Activated CD4-positive, alpha-beta memory T cell treated with anti-CD3 and anti-CD28 coated beads, Interleukin-2, amount 10 ng/mL, durations not matched to agents 7 days and 5 days (primary cell): ENCODE measurements at regions not wholly inside any gene's neighbourhood (a gene's known extent, or its start where the extent isn't known, plus 50 kb on each side); places are given as distances from the start of the nearest gene placed in this dataset.
"Not testable (repeated sequence)": the region's sequence is repeated elsewhere in the genome, so short reads cannot be mapped to it uniquely, and the experiment has no call there.

Experiments used
- CTCF ChIA-PET: fragments of 350-600 bp; sonication (Branson Sonifier 250); formaldehyde crosslinking; loops from one replicate; lab custom pipeline; 2021; ENCODE audit warnings: antibody characterized with exemption, inconsistent platforms; lab: Charles Lee
- POLR2A ChIA-PET: fragments of 350-600 bp; sonication (Branson Sonifier 250); formaldehyde crosslinking; loops from one replicate; lab custom pipeline; 2021; ENCODE audit warnings: antibody characterized with exemption; lab: Charles Lee
- DNase-seq: peaks from one replicate; pipeline ENCODE4 v3.0.0-alpha.2; 2020
- H3K27ac Mint-ChIP-seq: one replicate; pipeline ENCODE4 v1.8.0; 2021; ENCODE audit warnings: mild to moderate bottlenecking, mixed read lengths
- H3K27me3 Mint-ChIP-seq: one replicate; pipeline ENCODE4 v1.8.0; 2021; ENCODE audit warnings: mixed read lengths
- H3K36me3 Mint-ChIP-seq: one replicate; pipeline ENCODE4 v1.8.0; 2021; ENCODE audit warnings: low read depth, mixed read lengths
- H3K4me1 Mint-ChIP-seq: one replicate; pipeline ENCODE4 v1.8.0; 2021; ENCODE audit warnings: mixed read lengths
- H3K4me3 Mint-ChIP-seq: one replicate; pipeline ENCODE4 v1.8.0; 2021; ENCODE audit warnings: mild to moderate bottlenecking, mixed read lengths
- H3K9me3 Mint-ChIP-seq: one replicate; pipeline ENCODE4 v1.8.0; 2021; ENCODE audit warnings: mixed read lengths

DNA sequence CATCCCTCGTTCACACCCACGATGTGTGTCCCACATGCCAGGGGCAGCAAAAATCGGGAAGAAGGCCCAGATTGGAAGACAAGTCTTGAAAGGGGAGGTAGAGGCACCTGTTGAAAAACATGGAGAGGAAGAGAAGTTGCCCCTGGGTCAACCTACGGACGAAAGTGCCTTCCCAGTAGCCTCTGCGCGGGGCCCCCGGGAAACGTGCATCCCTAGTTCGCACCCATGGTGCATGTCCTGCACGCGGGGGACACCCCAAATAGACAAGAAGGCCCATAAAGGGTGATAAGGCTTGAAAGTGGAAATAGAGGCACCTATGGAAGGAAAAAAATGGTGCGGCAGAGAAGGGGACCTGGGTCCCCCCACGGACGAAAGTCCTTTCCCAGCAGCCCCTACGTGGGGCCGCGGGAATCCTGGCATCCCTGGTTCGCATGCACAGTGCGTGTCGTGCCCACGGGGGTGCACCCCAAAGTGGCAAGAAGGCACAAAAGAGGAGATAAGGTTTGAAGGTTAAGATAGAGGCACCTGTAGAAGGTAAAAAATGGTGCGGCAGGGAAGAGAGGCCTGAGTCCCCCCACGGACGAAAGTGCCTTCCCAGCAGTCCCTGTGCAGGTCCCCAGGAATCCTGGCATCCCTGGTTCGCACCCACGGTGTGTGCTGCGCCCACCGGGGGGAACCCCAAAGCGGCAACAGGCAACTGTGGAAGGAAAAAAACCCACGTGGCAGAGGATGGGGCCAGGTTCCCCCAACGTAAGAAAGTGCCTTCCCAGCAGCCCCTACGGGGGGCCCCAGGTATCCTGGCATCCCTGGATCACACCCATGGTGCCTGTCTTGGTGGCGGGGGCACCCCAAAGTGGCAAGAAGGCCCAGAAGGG, 278.3 kb downstream of the ALG10 start:
- Mint-ChIP-seq H3K4me3 (no peak overlapping the region), H3K4me1 (no peaks in the 10 kb centered on the region), H3K27me3 (no peaks in the 10 kb centered on the region), H3K9me3 (peaks cover 67% of the 10 kb centered on the region), H3K36me3 (peaks cover 10% of the 10 kb centered on the region), H3K27ac (no peak overlapping the region)
- CTCF ChIA-PET, result no interaction called here
- no peak for DNase-seq
- POLR2A ChIA-PET, result no interaction called here

- H3K4me3 Mint-ChIP-seq, result no peak overlapping the region
- no peaks in the 10 kb centered on the region for H3K27me3 Mint-ChIP-seq
- no peaks in the 10 kb centered on the region for H3K4me1 Mint-ChIP-seq
- no peak overlapping the region for H3K27ac Mint-ChIP-seq
- ChIA-PET POLR2A (no interaction called here), CTCF (no interaction called here)
- peaks cover 64% of the 10 kb centered on the region for H3K9me3 Mint-ChIP-seq
- no peak for DNase-seq
- H3K36me3 Mint-ChIP-seq, result peaks cover 10% of the 10 kb centered on the region
Observed at GRCh38 chr12:34301251-34302130, 279.2 kb downstream of the ALG10 start.

DNA sequence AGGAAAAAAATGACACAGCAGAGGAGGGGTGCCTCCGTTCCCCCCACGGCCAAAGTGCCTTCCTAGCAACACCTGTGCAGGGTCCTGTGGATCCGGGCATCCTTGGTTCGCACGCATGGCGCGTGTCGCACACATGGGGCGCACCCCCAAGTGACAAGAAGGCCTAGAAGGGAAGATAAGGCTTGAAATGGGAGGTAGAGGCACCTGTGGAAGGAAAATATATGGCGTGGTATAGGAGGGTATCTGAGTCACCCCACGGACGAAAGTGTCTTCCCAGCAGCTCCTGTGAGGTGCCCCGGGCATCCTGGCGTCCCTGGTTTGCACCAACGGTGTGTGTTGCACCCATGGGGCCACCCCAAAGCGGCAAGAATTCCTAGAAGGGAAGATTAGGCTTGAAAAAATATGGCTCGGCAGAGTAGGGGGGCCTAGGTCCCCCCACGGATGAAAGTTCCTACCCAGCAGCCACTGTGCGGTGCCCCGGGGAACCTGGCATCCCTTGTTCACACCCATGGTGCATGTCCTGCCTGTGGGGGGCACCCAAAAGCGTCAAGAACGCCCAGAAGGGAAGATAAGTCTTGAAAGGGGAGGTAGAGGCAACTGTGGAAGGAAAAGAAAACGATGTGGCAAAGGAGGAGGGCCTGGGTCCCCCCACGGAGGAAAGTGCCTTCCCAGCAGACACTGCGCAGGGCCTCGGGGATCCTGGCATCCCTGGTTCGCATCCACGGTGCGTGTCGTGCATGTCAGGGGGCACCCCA, 280.0 kb downstream of the ALG10 start:
- Mint-ChIP-seq H3K4me3 (no peak overlapping the region), H3K36me3 (peaks cover 10% of the 10 kb centered on the region), H3K27me3 (no peaks in the 10 kb centered on the region), H3K4me1 (no peaks in the 10 kb centered on the region), H3K9me3 (peaks cover 69% of the 10 kb centered on the region), H3K27ac (no peak overlapping the region)
- ChIA-PET POLR2A (no interaction called here), CTCF (no interaction called here)
- DNase-seq, result no peak

DNA sequence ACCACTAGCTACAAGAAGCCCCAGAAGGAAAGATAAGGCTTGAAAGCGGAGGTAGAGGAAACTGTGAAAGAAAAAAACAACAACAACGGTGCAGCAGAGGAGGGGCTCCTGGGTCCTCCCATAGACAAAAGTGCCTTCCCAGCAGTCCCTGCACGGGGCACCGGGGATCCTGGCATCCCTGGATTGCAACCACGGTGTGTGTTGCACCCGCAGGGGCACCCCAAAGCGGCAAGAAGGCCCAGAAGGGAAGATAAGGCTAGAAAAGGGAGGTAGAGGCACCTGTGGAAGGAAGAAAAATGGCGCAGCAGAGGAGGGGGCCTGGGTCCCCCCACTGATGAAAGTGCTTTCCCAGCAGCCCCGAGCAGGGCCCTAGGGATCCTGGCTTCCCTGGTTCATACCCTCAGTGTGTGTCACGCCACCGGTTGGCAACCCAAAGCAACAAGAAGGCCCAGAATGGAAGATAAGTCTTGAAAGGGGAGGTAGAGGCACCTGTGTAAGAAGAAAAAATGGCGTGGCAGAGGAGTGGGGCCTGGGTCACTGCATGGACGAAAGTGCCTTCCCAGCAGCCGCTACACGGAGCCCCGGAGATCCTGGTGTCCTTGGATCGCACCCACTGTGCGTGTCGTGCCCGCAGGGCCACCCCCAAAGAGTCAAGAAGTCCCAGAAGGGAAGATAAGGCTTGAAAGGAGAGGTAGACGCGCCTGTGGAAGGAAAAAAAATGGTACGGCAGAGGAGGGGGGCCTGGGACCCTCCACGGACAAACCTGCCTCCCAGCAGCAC, 281.0 kb downstream of the ALG10 start:
- ChIA-PET CTCF (no interaction called here), POLR2A (no interaction called here)
- Mint-ChIP-seq H3K4me3 (no peak overlapping the region), H3K4me1 (no peaks in the 10 kb centered on the region), H3K36me3 (peaks cover 5% of the 10 kb centered on the region), H3K27me3 (no peaks in the 10 kb centered on the region), H3K27ac (no peak overlapping the region), H3K9me3 (peaks cover 72% of the 10 kb centered on the region)
- no peak for DNase-seq

- Mint-ChIP-seq H3K9me3 (peaks cover 68% of the 10 kb centered on the region), H3K4me3 (no peak overlapping the region), H3K27me3 (no peaks in the 10 kb centered on the region), H3K36me3 (peaks cover 5% of the 10 kb centered on the region), H3K4me1 (no peaks in the 10 kb centered on the region), H3K27ac (no peak overlapping the region)
- CTCF ChIA-PET, result no interaction called here
- POLR2A ChIA-PET, result no interaction called here
- DNase-seq, result no peak
Observed at GRCh38 chr12:34304001-34304400, 281.7 kb downstream of the ALG10 start.

DNA sequence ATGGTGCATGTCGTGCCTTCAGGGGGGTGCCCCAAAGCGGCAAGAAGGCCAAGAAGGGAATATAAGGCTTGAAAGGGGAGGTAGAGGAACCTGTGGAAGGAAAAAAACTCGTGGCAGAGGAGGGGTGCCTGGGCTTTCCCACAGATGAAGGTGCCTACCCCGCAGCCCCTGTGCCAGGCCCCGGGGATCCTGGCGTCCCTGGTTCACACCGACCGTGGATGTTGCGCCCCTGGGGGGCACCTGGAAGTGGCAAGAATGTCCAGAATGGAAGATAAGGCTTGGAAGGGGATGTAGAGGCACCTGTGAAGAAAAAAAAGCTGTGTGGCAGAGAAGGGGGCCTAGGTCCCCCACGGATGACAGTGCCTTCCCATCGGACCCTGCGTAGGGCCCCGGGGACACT, 282.2 kb downstream of the ALG10 start:
- no peak for DNase-seq
- ChIA-PET CTCF (no interaction called here), POLR2A (no interaction called here)
- Mint-ChIP-seq H3K27ac (no peak overlapping the region), H3K9me3 (peaks cover 65% of the 10 kb centered on the region), H3K4me1 (no peaks in the 10 kb centered on the region), H3K36me3 (peaks cover 5% of the 10 kb centered on the region), H3K27me3 (no peaks in the 10 kb centered on the region), H3K4me3 (no peak overlapping the region)

GRCh38 chr12:34305176-34305575, 282.9 kb downstream of the ALG10 start:
- H3K27ac Mint-ChIP-seq, result no peak overlapping the region
- ChIA-PET CTCF (no interaction called here), POLR2A (no interaction called here)
- H3K4me1 Mint-ChIP-seq, result no peaks in the 10 kb centered on the region
- no peaks in the 10 kb centered on the region for H3K27me3 Mint-ChIP-seq
- H3K9me3 Mint-ChIP-seq, result peaks cover 63% of the 10 kb centered on the region
- no peak for DNase-seq
- peaks cover 5% of the 10 kb centered on the region for H3K36me3 Mint-ChIP-seq
- H3K4me3 Mint-ChIP-seq, result no peak overlapping the region

DNA sequence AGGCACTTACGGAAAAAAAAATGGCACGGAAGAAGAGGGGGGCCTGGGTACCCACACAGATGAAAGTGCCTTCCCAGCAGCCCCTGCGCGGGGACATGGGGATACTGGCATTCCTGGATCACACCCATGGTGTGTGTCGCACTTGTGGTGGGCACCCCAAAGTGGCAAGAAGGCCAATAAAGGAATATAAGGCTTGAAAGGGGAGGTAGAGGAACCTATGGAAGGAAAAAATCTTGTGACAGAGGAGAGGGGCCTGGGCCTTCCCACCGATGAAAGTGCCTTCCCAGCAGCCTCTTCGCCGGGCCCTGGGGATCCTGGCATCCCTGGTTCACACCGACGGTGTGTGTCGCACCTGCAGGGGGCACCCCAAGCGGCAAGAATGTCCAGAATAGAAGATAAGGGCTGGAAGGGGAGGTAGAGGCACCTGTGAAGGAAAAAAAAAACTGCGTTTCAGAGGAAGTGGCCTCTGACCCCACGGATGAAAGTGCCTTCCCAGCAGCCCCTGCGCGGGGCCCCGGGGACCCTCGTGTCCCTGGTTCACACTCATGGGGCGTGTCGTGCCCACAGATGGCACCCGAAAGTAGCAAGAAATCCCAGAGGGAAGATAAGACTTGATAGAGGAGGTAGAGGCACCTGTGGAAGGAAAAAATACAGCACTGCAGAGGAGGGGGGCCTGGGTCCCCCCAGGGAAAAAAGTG, 284.0 kb downstream of the ALG10 start:
- Mint-ChIP-seq H3K4me1 (no peaks in the 10 kb centered on the region), H3K9me3 (peaks cover 68% of the 10 kb centered on the region), H3K27ac (no peak overlapping the region), H3K4me3 (no peak overlapping the region), H3K27me3 (no peaks in the 10 kb centered on the region), H3K36me3 (peaks cover 3% of the 10 kb centered on the region)
- no peak for DNase-seq
- CTCF ChIA-PET, result no interaction called here
- POLR2A ChIA-PET, result no interaction called here

- H3K4me3 Mint-ChIP-seq, H3K4me1 Mint-ChIP-seq, POLR2A ChIA-PET, H3K36me3 Mint-ChIP-seq, H3K27ac Mint-ChIP-seq, DNase-seq, H3K27me3 Mint-ChIP-seq, CTCF ChIA-PET: not testable (repeated sequence)
- H3K9me3 Mint-ChIP-seq, result peaks cover 65% of the 10 kb centered on the region
Observed at GRCh38 chr12:34309806-34310804, 287.8 kb downstream of the ALG10 start.

- H3K27ac Mint-ChIP-seq, result no peak overlapping the region
- POLR2A ChIA-PET, result no interaction called here
- peaks cover 68% of the 10 kb centered on the region for H3K9me3 Mint-ChIP-seq
- CTCF ChIA-PET, result no interaction called here
- no peaks in the 10 kb centered on the region for H3K4me1 Mint-ChIP-seq
- H3K27me3 Mint-ChIP-seq, result no peaks in the 10 kb centered on the region
- no peak overlapping the region for H3K4me3 Mint-ChIP-seq
- DNase-seq, result no peak
- H3K36me3 Mint-ChIP-seq, result peaks cover 3% of the 10 kb centered on the region
Observed at GRCh38 chr12:34311337-34311736, 289.0 kb downstream of the ALG10 start.

GRCh38 chr12:34327671-34328070, 305.4 kb downstream of the ALG10 start:
- Mint-ChIP-seq H3K4me1 (no peaks in the 10 kb centered on the region), H3K4me3 (no peak overlapping the region), H3K27ac (no peak overlapping the region), H3K36me3 (peaks cover 10% of the 10 kb centered on the region), H3K9me3 (peaks cover 75% of the 10 kb centered on the region), H3K27me3 (no peaks in the 10 kb centered on the region)
- ChIA-PET POLR2A (no interaction called here), CTCF (no interaction called here)
- no peak for DNase-seq
